Parathyroid adenoma (tissue), 2 donors: ENCODE measurements at regions not wholly inside any gene's neighbourhood (a gene's known extent, or its start where the extent isn't known, plus 50 kb on each side); places are given as distances from the start of the nearest gene placed in this dataset.
"Not testable (repeated sequence)": the region's sequence is repeated elsewhere in the genome, so short reads cannot be mapped to it uniquely, and the experiment has no call there.

Experiments
- H2AFZ ChIP-seq: fragments of 300-600 bp; sonication (generic); one replicate; pipeline ENCODE4 v1.7.0; 2017; ENCODE audit warnings: antibody characterized with exemption, mild to moderate bottlenecking
- H3K27ac ChIP-seq: fragments of 300-600 bp; sonication (generic); one replicate; pipeline ENCODE4 v1.7.0; 2017
- H3K27me3 ChIP-seq: fragments of 300-600 bp; sonication (generic); one replicate; pipeline ENCODE4 v1.7.0; 2017; ENCODE audit warnings: low read length; ENCODE audit not compliant: control insufficient read depth, insufficient read depth
- H3K36me3 ChIP-seq: fragments of 300-600 bp; sonication (generic); one replicate; pipeline ENCODE4 v1.7.0; 2017; ENCODE audit warnings: low read length; ENCODE audit not compliant: control insufficient read depth, insufficient read depth
- H3K4me1 ChIP-seq: fragments of 300-600 bp; sonication (generic); one replicate; pipeline ENCODE4 v1.7.0; 2017; ENCODE audit warnings: control low read depth
- H3K4me2 ChIP-seq: fragments of 300-600 bp; sonication (generic); one replicate; pipeline ENCODE4 v1.7.0; 2017; ENCODE audit warnings: low read length
- H3K4me3 ChIP-seq: fragments of 300-600 bp; sonication (generic); one replicate; pipeline ENCODE4 v1.7.0; 2017; ENCODE audit warnings: low read depth, low read length
- H3K79me2 ChIP-seq: fragments of 300-600 bp; sonication (generic); one replicate; pipeline ENCODE4 v1.7.0; 2017; ENCODE audit warnings: control low read depth
- H3K9ac ChIP-seq: fragments of 300-600 bp; sonication (generic); one replicate; pipeline ENCODE4 v1.7.0; 2017; ENCODE audit warnings: mild to moderate bottlenecking
- H3K9me3 ChIP-seq: fragments of 300-600 bp; sonication (generic); one replicate; pipeline ENCODE4 v1.7.0; 2017; ENCODE audit warnings: low read length; ENCODE audit not compliant: control insufficient read depth
- TF ChIP-seq, protein P1 (sequence below): fragments of 300-600 bp; sonication (generic); IDR thresholded peaks from one replicate; pipeline ENCODE4 v1.7.0; 2017; ENCODE audit warnings: antibody characterized with exemption, mild to moderate bottlenecking
- donor health status: primary hyperparathyroidism.

DNA sequence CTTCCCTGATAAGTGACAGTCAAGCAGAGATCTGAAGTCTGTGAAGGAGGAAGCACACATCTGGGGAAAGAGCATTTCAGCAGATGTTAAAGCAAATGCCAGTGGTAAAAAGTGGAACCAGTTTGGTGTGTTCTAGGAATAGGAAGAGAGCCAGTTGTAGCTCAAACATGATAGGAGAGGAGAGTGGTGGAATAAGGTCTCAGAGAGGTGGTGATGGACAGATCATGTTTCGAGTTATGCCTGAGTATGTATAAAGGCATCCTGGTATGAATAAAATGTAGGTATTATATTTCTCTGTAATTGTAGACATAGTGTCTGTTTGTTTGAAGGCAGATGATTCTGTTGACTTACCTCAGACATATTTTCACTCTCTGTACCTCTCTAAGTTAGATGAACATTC lies 89.1 kb downstream of the LARP7 start:
- H3K4me1 ChIP-seq: no peaks in the 10 kb centered on the region
- no peaks in the 10 kb centered on the region for H3K36me3 ChIP-seq
- H3K9ac ChIP-seq: no peak overlapping the region
- no peak overlapping the region for H2AFZ ChIP-seq
- TF ChIP-seq, protein P1, sequence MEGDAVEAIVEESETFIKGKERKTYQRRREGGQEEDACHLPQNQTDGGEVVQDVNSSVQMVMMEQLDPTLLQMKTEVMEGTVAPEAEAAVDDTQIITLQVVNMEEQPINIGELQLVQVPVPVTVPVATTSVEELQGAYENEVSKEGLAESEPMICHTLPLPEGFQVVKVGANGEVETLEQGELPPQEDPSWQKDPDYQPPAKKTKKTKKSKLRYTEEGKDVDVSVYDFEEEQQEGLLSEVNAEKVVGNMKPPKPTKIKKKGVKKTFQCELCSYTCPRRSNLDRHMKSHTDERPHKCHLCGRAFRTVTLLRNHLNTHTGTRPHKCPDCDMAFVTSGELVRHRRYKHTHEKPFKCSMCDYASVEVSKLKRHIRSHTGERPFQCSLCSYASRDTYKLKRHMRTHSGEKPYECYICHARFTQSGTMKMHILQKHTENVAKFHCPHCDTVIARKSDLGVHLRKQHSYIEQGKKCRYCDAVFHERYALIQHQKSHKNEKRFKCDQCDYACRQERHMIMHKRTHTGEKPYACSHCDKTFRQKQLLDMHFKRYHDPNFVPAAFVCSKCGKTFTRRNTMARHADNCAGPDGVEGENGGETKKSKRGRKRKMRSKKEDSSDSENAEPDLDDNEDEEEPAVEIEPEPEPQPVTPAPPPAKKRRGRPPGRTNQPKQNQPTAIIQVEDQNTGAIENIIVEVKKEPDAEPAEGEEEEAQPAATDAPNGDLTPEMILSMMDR: no peak
- no peak overlapping the region for H3K27ac ChIP-seq
- H3K27me3 ChIP-seq: no peaks in the 10 kb centered on the region
- H3K79me2 ChIP-seq: no peaks in the 10 kb centered on the region
- H3K4me2 ChIP-seq: no peak overlapping the region
- H3K9me3 ChIP-seq: no peaks in the 10 kb centered on the region
- H3K4me3 ChIP-seq: no peak overlapping the region

DNA sequence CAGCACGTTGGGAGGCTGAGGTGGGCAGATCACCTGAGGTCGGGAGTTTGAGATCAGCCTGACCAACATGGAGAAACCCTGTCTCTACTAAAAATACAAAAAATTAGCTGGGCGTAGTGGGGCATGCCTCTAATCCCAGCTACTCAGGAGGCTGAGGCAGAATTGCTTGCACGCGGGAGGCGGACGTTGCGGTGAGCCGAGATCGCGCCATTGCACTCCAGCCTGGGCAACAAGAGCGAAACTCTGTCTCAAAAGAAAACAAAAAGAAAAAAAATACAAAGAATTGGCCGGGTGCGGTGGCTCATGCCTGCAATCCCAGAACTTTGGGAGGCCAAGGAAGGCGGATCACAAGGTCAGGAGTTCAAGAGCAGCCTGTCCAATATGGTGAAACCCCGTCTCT lies 90.8 kb downstream of the LARP7 start:
- H3K79me2 ChIP-seq, H3K27me3 ChIP-seq, H3K9me3 ChIP-seq, H3K4me2 ChIP-seq, H3K9ac ChIP-seq, H3K4me3 ChIP-seq, H3K4me1 ChIP-seq, H3K27ac ChIP-seq, H2AFZ ChIP-seq, H3K36me3 ChIP-seq: not testable (repeated sequence)

DNA sequence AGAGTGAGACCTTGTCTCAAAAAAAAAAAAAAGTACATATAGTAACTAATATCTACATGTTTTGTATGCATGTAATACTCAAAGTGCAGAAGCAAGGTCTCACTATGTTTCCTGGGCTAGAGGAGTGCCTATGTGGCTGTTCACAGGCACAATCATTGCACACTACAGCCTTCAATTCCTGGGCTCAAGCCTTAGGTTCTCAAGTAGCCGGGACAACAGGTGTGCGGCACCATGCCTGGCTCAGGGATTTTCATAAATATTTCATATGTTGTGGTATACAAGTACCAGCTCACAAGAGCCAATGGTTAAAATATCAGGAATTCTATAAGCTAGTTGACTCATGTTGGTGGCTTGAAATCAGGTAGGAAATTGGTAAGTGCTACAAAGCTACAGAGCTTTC lies 94.8 kb downstream of the LARP7 start:
- Histone ChIP-seq H3K79me2 (no peaks in the 10 kb centered on the region), H3K4me2 (no peak overlapping the region), H3K4me1 (no peaks in the 10 kb centered on the region), H2AFZ (no peak overlapping the region), H3K36me3 (no peaks in the 10 kb centered on the region), H3K27ac (no peak overlapping the region), H3K9ac (no peak overlapping the region), H3K4me3 (no peak overlapping the region), H3K27me3 (no peaks in the 10 kb centered on the region), H3K9me3 (no peaks in the 10 kb centered on the region)
- TF ChIP-seq, protein P1: no peak

DNA sequence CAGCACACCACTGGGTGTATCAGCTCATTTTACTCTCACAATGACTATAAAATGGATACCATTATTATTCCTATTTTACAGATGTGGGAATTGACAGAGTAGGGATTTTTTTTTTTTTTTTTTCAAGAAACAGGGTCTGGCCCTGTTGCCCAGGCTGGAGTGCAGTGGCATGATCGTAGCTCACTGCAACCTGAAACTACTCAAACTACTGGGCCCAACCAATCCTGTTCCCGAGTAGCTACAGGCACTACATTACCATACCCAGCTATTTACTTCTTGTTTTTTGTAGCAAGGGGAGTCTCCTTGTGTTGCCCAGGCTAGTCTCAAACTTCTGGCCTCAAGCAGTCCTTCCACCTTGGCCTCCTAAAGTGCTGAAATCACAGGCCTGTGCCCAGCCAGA lies 95.2 kb downstream of the LARP7 start:
- TF ChIP-seq, protein P1: no peak
- Histone ChIP-seq H3K36me3 (no peaks in the 10 kb centered on the region), H3K4me3 (no peak overlapping the region), H3K79me2 (no peaks in the 10 kb centered on the region), H3K27me3 (no peaks in the 10 kb centered on the region), H3K4me1 (no peaks in the 10 kb centered on the region), H3K27ac (no peak overlapping the region), H3K9me3 (no peaks in the 10 kb centered on the region), H3K4me2 (no peak overlapping the region), H3K9ac (no peak overlapping the region), H2AFZ (no peak overlapping the region)

DNA sequence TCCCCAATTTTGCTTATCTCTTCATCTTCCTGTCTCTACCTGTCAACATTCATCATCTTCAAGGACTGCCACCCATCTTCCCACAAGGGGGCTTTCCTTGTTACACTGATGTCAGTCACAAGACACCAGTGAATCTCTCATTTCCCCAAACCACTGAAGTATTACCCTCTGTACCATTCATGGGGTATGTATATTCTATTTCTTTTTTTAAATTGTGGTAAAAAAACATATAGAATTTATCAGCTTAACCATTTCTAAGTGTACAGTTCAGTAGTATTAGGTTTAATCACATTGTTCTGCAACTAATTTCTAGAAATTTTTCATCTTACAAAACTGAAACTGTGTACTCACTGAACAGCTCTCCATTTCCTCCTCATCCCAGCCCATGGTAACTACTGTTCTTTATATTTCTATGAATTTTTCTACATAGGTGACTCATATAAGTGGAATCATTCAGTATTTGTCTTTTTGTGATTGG lies 98.6 kb downstream of the LARP7 start:
- no peak overlapping the region for H3K9ac ChIP-seq
- H3K27me3 ChIP-seq: no peaks in the 10 kb centered on the region
- no peak overlapping the region for H2AFZ ChIP-seq
- H3K79me2 ChIP-seq: no peaks in the 10 kb centered on the region
- H3K4me2 ChIP-seq: no peak overlapping the region
- no peak overlapping the region for H3K27ac ChIP-seq
- H3K36me3 ChIP-seq: no peaks in the 10 kb centered on the region
- no peak overlapping the region for H3K4me3 ChIP-seq
- no peaks in the 10 kb centered on the region for H3K4me1 ChIP-seq
- no peaks in the 10 kb centered on the region for H3K9me3 ChIP-seq
- TF ChIP-seq, protein P1: no peak
